Nephron progenitor cell (in vitro differentiated cells): ENCODE measurements at regions not wholly inside any gene's neighbourhood (a gene's known extent, or its start where the extent isn't known, plus 50 kb on each side); places are given as distances from the start of the nearest gene placed in this dataset.

Source experiments
- DNase-seq: peaks from one replicate; pipeline ENCODE4 v3.0.0; 2021
- H3K27ac Mint-ChIP-seq: 2 replicates; pipeline ENCODE4 v1.8.0; 2021; ENCODE audit warnings: mild to moderate bottlenecking, moderate library complexity, mixed read lengths
- H3K27me3 Mint-ChIP-seq: 2 replicates; pipeline ENCODE4 v1.8.0; 2021; ENCODE audit warnings: mild to moderate bottlenecking, low read depth, mixed read lengths; ENCODE audit not compliant: poor library complexity
- H3K36me3 Mint-ChIP-seq: 2 replicates; pipeline ENCODE4 v1.8.0; 2021; ENCODE audit warnings: low read depth, mixed read lengths
- H3K4me1 Mint-ChIP-seq: 2 replicates; pipeline ENCODE4 v1.8.0; 2021; ENCODE audit warnings: mixed read lengths
- H3K4me3 Mint-ChIP-seq: 2 replicates; pipeline ENCODE4 v1.8.0; 2021; ENCODE audit warnings: mild to moderate bottlenecking, moderate library complexity, mixed read lengths
- H3K9me3 Mint-ChIP-seq: 2 replicates; pipeline ENCODE4 v1.8.0; 2021; ENCODE audit warnings: mild to moderate bottlenecking, moderate library complexity, mixed read lengths
- CTCF ChIP-seq: fragments of 200-600 bp; sonication (generic); IDR thresholded peaks from 2 replicates; pipeline ENCODE4 v1.5.0; 2021; ENCODE audit warnings: antibody characterized with exemption

- Mint-ChIP-seq H3K9me3 (no peaks in the 10 kb centered on the region), H3K36me3 (peaks cover 3% of the 10 kb centered on the region), H3K4me1 (no peaks in the 10 kb centered on the region), H3K27ac (no peak overlapping the region), H3K4me3 (no peak overlapping the region), H3K27me3 (peaks cover 4% of the 10 kb centered on the region)
- DNase-seq, result no peak
- no peak for TF ChIP-seq CTCF
Measured at GRCh38 chrX:16484338-16484737, 165.6 kb upstream of the S100G start.

- Mint-ChIP-seq H3K9me3 (peaks cover 4% of the 10 kb centered on the region), H3K27ac (no peak overlapping the region), H3K27me3 (peaks cover 4% of the 10 kb centered on the region), H3K4me3 (no peak overlapping the region), H3K36me3 (peaks cover 8% of the 10 kb centered on the region), H3K4me1 (no peaks in the 10 kb centered on the region)
- no peak for TF ChIP-seq CTCF
- no peak for DNase-seq
Measured at GRCh38 chrX:16487620-16488385, 162.2 kb upstream of the S100G start.

GRCh38 chrX:16488959-16489358 lies 161.0 kb upstream of the S100G start:
- Mint-ChIP-seq H3K27me3 (peaks cover 7% of the 10 kb centered on the region), H3K4me1 (no peaks in the 10 kb centered on the region), H3K9me3 (peaks cover 13% of the 10 kb centered on the region), H3K27ac (no peak overlapping the region), H3K4me3 (no peak overlapping the region), H3K36me3 (peaks cover 19% of the 10 kb centered on the region)
- no peak for DNase-seq
- no peak for TF ChIP-seq CTCF

- no peak for DNase-seq
- H3K4me1 Mint-ChIP-seq, result no peaks in the 10 kb centered on the region
- peaks cover 17% of the 10 kb centered on the region for H3K36me3 Mint-ChIP-seq
- no peak overlapping the region for H3K27ac Mint-ChIP-seq
- H3K27me3 Mint-ChIP-seq, result peaks cover 3% of the 10 kb centered on the region
- TF ChIP-seq CTCF, result no peak
- no peak overlapping the region for H3K4me3 Mint-ChIP-seq
- H3K9me3 Mint-ChIP-seq, result peaks cover 17% of the 10 kb centered on the region
Measured at GRCh38 chrX:16491461-16491860, 158.5 kb upstream of the S100G start.

- Mint-ChIP-seq H3K4me1 (no peaks in the 10 kb centered on the region), H3K36me3 (peaks cover 34% of the 10 kb centered on the region), H3K9me3 (peaks cover 39% of the 10 kb centered on the region), H3K27ac (no peak overlapping the region), H3K4me3 (no peak overlapping the region), H3K27me3 (peaks cover 9% of the 10 kb centered on the region)
- TF ChIP-seq CTCF, result no peak
- DNase-seq, result no peak
Measured at GRCh38 chrX:16496175-16496574, 153.8 kb upstream of the S100G start.
